Thymus (tissue), 11 donors: ENCODE measurements at regions not wholly inside any gene's neighbourhood (a gene's known extent, or its start where the extent isn't known, plus 50 kb on each side); places are given as distances from the start of the nearest gene placed in this dataset.

ENCODE experiments used
- DNase-seq, 9 donors: peaks; one replicate each; pipeline ENCODE4 v3.0.0-alpha.2; 2013; ENCODE audit warnings: low spot score in 9 of 9, low read depth in 6 of 9, missing footprints in 1 of 9
- H3K27ac ChIP-seq, 2 donors: one replicate each; pipeline ENCODE4 v1.5.1; 2013; ENCODE audit warnings: control low read depth in 1 of 2, low read depth in 1 of 2, low read length in 1 of 2, mild to moderate bottlenecking in 1 of 2, moderate library complexity in 1 of 2
- H3K27me3 ChIP-seq, 2 donors: one replicate each; pipeline ENCODE4 v1.5.1; 2013; ENCODE audit warnings: low read length in 1 of 2; ENCODE audit not compliant: control insufficient read depth in 2 of 2, insufficient read depth in 1 of 2
- H3K36me3 ChIP-seq, 2 donors: one replicate each; pipeline ENCODE4 v1.5.1; 2013; ENCODE audit warnings: low read length in 1 of 2, mild to moderate bottlenecking in 1 of 2, moderate library complexity in 1 of 2; ENCODE audit not compliant: control insufficient read depth in 2 of 2, insufficient read depth in 2 of 2
- H3K4me1 ChIP-seq, 2 donors: one replicate each; pipeline ENCODE4 v1.5.1; 2013; ENCODE audit warnings: low read length in 2 of 2; ENCODE audit not compliant: control insufficient read depth in 2 of 2, insufficient read depth in 2 of 2
- H3K4me3 ChIP-seq, 2 donors: one replicate each; pipeline ENCODE4 v1.5.1; 2013; ENCODE audit warnings: low read length in 2 of 2, control low read depth in 1 of 2, mild to moderate bottlenecking in 1 of 2
- H3K9me3 ChIP-seq, 2 donors: one replicate each; pipeline ENCODE4 v1.5.1; 2013; ENCODE audit warnings: low read length in 1 of 2, mild to moderate bottlenecking in 1 of 2; ENCODE audit not compliant: control insufficient read depth in 2 of 2, insufficient read depth in 1 of 2
- WGBS: extraction: QIAGEN DNeasy Blood & Tissue Kit; methylation state at CpG from one replicate; pipeline ENCODE4 v1.1.7; 2013; 5-methylcytosine and 5-hydroxymethylcytosine counted together
- donor health status: healthy.

- peak in 1 of 9 donors; percentile 16 for DNase-seq
- H3K27ac ChIP-seq: no peak overlapping the region
Observed at GRCh38 chr12:93139028-93139665, 210.1 kb upstream of the EEA1 start.

GRCh38 chr12:93140325-93140724, 211.2 kb upstream of the EEA1 start:
- Histone ChIP-seq H3K36me3 (no peaks in the 10 kb centered on the region), H3K4me1 (peaks cover 0 to 4% of the 10 kb centered on the region in 2 donors)
- WGBS: 96% methylated on average over 1 of the region's 1 CpG

More at GRCh38 chr12:93139028-93139665, 210.1 kb upstream of the EEA1 start:
- Histone ChIP-seq H3K27me3 (no peaks in the 10 kb centered on the region), H3K4me3 (no peak overlapping the region), H3K4me1 (peaks cover 3 to 8% of the 10 kb centered on the region in 2 donors), H3K9me3 (no peaks in the 10 kb centered on the region), H3K36me3 (no peaks in the 10 kb centered on the region)
- WGBS: 97% methylated on average over 1 of the region's 1 CpG

GRCh38 chr12:93140801-93141200, 211.7 kb upstream of the EEA1 start:
- Histone ChIP-seq H3K4me3 (no peak overlapping the region), H3K36me3 (no peaks in the 10 kb centered on the region), H3K27me3 (no peaks in the 10 kb centered on the region), H3K4me1 (peaks cover 0 to 4% of the 10 kb centered on the region in 2 donors), H3K9me3 (no peaks in the 10 kb centered on the region), H3K27ac (no peak overlapping the region)
- no peak for DNase-seq
- WGBS: 98% methylated on average over 6 of the region's 6 CpGs

More at GRCh38 chr12:93140325-93140724, 211.2 kb upstream of the EEA1 start:
- Histone ChIP-seq H3K9me3 (no peaks in the 10 kb centered on the region), H3K27me3 (no peaks in the 10 kb centered on the region), H3K27ac (no peak overlapping the region), H3K4me3 (no peak overlapping the region)
- DNase-seq: no peak

GRCh38 chr12:93142881-93143280, 213.8 kb upstream of the EEA1 start:
- Histone ChIP-seq H3K36me3 (no peaks in the 10 kb centered on the region), H3K9me3 (no peaks in the 10 kb centered on the region), H3K27ac (no peak overlapping the region), H3K27me3 (no peaks in the 10 kb centered on the region), H3K4me3 (no peak overlapping the region), H3K4me1 (peaks cover 0 to 4% of the 10 kb centered on the region in 2 donors)
- 98% methylated on average over 3 of the region's 3 CpGs for WGBS
- DNase-seq: no peak

GRCh38 chr12:93144109-93144508, 215.0 kb upstream of the EEA1 start:
- DNase-seq: no peak
- WGBS: 97% methylated on average over 2 of the region's 2 CpGs
- no peak overlapping the region for H3K4me3 ChIP-seq
- no peak overlapping the region for H3K27ac ChIP-seq
- no peaks in the 10 kb centered on the region for H3K9me3 ChIP-seq
- no peaks in the 10 kb centered on the region for H3K27me3 ChIP-seq
- H3K36me3 ChIP-seq: no peaks in the 10 kb centered on the region
- H3K4me1 ChIP-seq: peaks cover 0 to 3% of the 10 kb centered on the region in 2 donors

GRCh38 chr12:93145086-93145485, 216.0 kb upstream of the EEA1 start:
- 93% methylated on average over 5 of the region's 5 CpGs for WGBS
- H3K9me3 ChIP-seq: no peaks in the 10 kb centered on the region

GRCh38 chr12:93146263-93146939, 217.3 kb upstream of the EEA1 start:
- no peak for DNase-seq

More at GRCh38 chr12:93145086-93145485, 216.0 kb upstream of the EEA1 start:
- Histone ChIP-seq H3K27me3 (no peaks in the 10 kb centered on the region), H3K36me3 (no peaks in the 10 kb centered on the region), H3K27ac (no peak overlapping the region), H3K4me1 (no peaks in the 10 kb centered on the region), H3K4me3 (no peak overlapping the region)
- DNase-seq: no peak

GRCh38 chr12:93146970-93147369, 217.9 kb upstream of the EEA1 start:
- Histone ChIP-seq H3K4me1 (no peaks in the 10 kb centered on the region), H3K4me3 (no peak overlapping the region), H3K27me3 (no peaks in the 10 kb centered on the region), H3K36me3 (no peaks in the 10 kb centered on the region), H3K9me3 (no peaks in the 10 kb centered on the region), H3K27ac (no peak overlapping the region)
- no peak for DNase-seq

More at GRCh38 chr12:93146263-93146939, 217.3 kb upstream of the EEA1 start:
- no peak overlapping the region for H3K4me3 ChIP-seq
- H3K27me3 ChIP-seq: no peaks in the 10 kb centered on the region
- H3K36me3 ChIP-seq: no peaks in the 10 kb centered on the region
- WGBS: 69% methylated on average over 4 of the region's 4 CpGs
- H3K9me3 ChIP-seq: no peaks in the 10 kb centered on the region
- no peak overlapping the region for H3K27ac ChIP-seq
- no peaks in the 10 kb centered on the region for H3K4me1 ChIP-seq

GRCh38 chr12:93148412-93148811, 219.3 kb upstream of the EEA1 start:
- no peaks in the 10 kb centered on the region for H3K4me1 ChIP-seq
- no peaks in the 10 kb centered on the region for H3K9me3 ChIP-seq
- H3K4me3 ChIP-seq: no peak overlapping the region
- H3K36me3 ChIP-seq: no peaks in the 10 kb centered on the region
- WGBS: 92% methylated on average over 3 of the region's 3 CpGs
- H3K27me3 ChIP-seq: no peaks in the 10 kb centered on the region
- no peak overlapping the region for H3K27ac ChIP-seq
- DNase-seq: no peak
